MM.1S (cell line): ENCODE measurements at regions not wholly inside any gene's neighbourhood (a gene's known extent, or its start where the extent isn't known, plus 50 kb on each side); places are given as distances from the start of the nearest gene placed in this dataset.

Source experiments
- CTCF ChIP-seq: fragments of 300-600 bp; sonication (generic); IDR thresholded peaks from 2 replicates; pipeline ENCODE4 v1.5.1; 2016; ENCODE audit warnings: antibody characterized with exemption, low read length, mixed read lengths
- EZH2 ChIP-seq: fragments of 300-600 bp; sonication (generic); optimal IDR thresholded peaks from 2 replicates; pipeline ENCODE3; 2017; ENCODE audit warnings: low read depth, mild to moderate bottlenecking, antibody characterized with exemption, low read length, mixed read lengths

GRCh38 chrX:142549923-142550322 is 344.8 kb upstream of the MAGEC2 start:
- TF ChIP-seq CTCF, result no peak
- TF ChIP-seq EZH2, result no peak
